H9 (cell line): ENCODE measurements at regions not wholly inside any gene's neighbourhood (a gene's known extent, or its start where the extent isn't known, plus 50 kb on each side); places are given as distances from the start of the nearest gene placed in this dataset.

Experiments used
- DNase-seq: peaks from one replicate; pipeline ENCODE4 v3.0.0-alpha.2; 2017
- H2AFZ ChIP-seq: one replicate; pipeline ENCODE4 v1.6.1; 2013; ENCODE audit warnings: mild to moderate bottlenecking, low read length, control low read depth, moderate library complexity
- H2AK5ac ChIP-seq: 2 replicates; pipeline ENCODE4 v1.6.1; 2013; ENCODE audit warnings: low read length, control low read depth, mixed read lengths; ENCODE audit not compliant: insufficient read length
- H2BK120ac ChIP-seq: one replicate; pipeline ENCODE4 v1.6.1; 2013; ENCODE audit warnings: low read depth, mild to moderate bottlenecking, low read length, control low read depth, inconsistent platforms; ENCODE audit not compliant: poor library complexity, severe bottlenecking
- H2BK12ac ChIP-seq: 2 replicates; pipeline ENCODE4 v1.6.1; 2013; ENCODE audit warnings: low read length, control low read depth, mixed read lengths, low read depth; ENCODE audit not compliant: insufficient read length
- H2BK15ac ChIP-seq: 2 replicates; pipeline ENCODE4 v1.6.1; 2013; ENCODE audit warnings: low read depth, low read length, control low read depth
- H2BK20ac ChIP-seq: one replicate; pipeline ENCODE4 v1.6.1; 2013; ENCODE audit warnings: low read depth, mild to moderate bottlenecking, low read length, control low read depth, inconsistent platforms; ENCODE audit not compliant: poor library complexity, severe bottlenecking
- H2BK5ac ChIP-seq: 2 replicates; pipeline ENCODE4 v1.6.1; 2013; ENCODE audit warnings: low read length, control low read depth, mixed read lengths; ENCODE audit not compliant: insufficient read length
- H3K14ac ChIP-seq: 2 replicates; pipeline ENCODE4 v1.6.1; 2013; ENCODE audit warnings: low read length, control low read depth; ENCODE audit not compliant: insufficient read depth
- H3K18ac ChIP-seq: 2 replicates; pipeline ENCODE4 v1.6.1; 2013; ENCODE audit warnings: low read depth, mild to moderate bottlenecking, mixed read lengths, low read length, control low read depth; ENCODE audit not compliant: insufficient read length
- H3K23ac ChIP-seq: 2 replicates; pipeline ENCODE4 v1.6.1; 2013; ENCODE audit warnings: low read length, control low read depth, mixed read lengths, low read depth; ENCODE audit not compliant: insufficient read length
- H3K23me2 ChIP-seq: 2 replicates; pipeline ENCODE4 v1.6.1; 2013; ENCODE audit warnings: low read depth, mild to moderate bottlenecking, mixed read lengths, low read length, control low read depth; ENCODE audit not compliant: insufficient read length, poor library complexity, severe bottlenecking
- H3K27ac ChIP-seq: 2 replicates; pipeline ENCODE4 v1.5.1; 2013; ENCODE audit warnings: low read length, control low read depth, mixed read lengths, low read depth; ENCODE audit not compliant: insufficient read length
- H3K27me3 ChIP-seq: 2 replicates; pipeline ENCODE4 v1.6.1; 2013; ENCODE audit warnings: low read length, control low read depth, inconsistent platforms; ENCODE audit not compliant: insufficient read depth
- H3K4ac ChIP-seq: 2 replicates; pipeline ENCODE4 v1.6.1; 2013; ENCODE audit warnings: low read depth, mild to moderate bottlenecking, control low read depth, inconsistent platforms, low read length, moderate library complexity
- H3K4me1 ChIP-seq: 2 replicates; pipeline ENCODE4 v1.6.1; 2013; ENCODE audit warnings: low read length, control low read depth, inconsistent platforms; ENCODE audit not compliant: insufficient read depth
- H3K4me2 ChIP-seq: 2 replicates; pipeline ENCODE4 v1.6.1; 2013; ENCODE audit warnings: low read length, control low read depth, mixed read lengths; ENCODE audit not compliant: insufficient read length, insufficient read depth
- H3K56ac ChIP-seq: 2 replicates; pipeline ENCODE4 v1.6.1; 2013; ENCODE audit warnings: low read depth, mild to moderate bottlenecking, mixed read lengths, low read length, control low read depth; ENCODE audit not compliant: insufficient read length
- H3K79me1 ChIP-seq: 2 replicates; pipeline ENCODE4 v1.6.1; 2013; ENCODE audit warnings: low read depth, mild to moderate bottlenecking, moderate library complexity, low read length, control low read depth, inconsistent platforms; ENCODE audit not compliant: insufficient read depth, poor library complexity, severe bottlenecking
- H3K79me2 ChIP-seq: 2 replicates; pipeline ENCODE4 v1.6.1; 2013; ENCODE audit warnings: low read length, control low read depth, inconsistent platforms; ENCODE audit not compliant: insufficient read depth
- H3K9ac ChIP-seq: 2 replicates; pipeline ENCODE4 v1.6.1; 2013; ENCODE audit warnings: low read length, control low read depth, mixed read lengths; ENCODE audit not compliant: insufficient read length; ENCODE audit errors: extremely low read depth
- H3K9me3 ChIP-seq: one replicate; pipeline ENCODE4 v1.6.1; 2013; ENCODE audit warnings: low read depth, low read length, inconsistent platforms; ENCODE audit not compliant: control insufficient read depth
- H3T11ph ChIP-seq: one replicate; pipeline ENCODE4 v1.6.1; 2013; ENCODE audit warnings: mild to moderate bottlenecking, low read length, control low read depth, inconsistent platforms
- H4K20me1 ChIP-seq: one replicate; pipeline ENCODE4 v1.6.1; 2013; ENCODE audit not compliant: control insufficient read depth, insufficient read length, insufficient read depth
- H4K5ac ChIP-seq: 2 replicates; pipeline ENCODE4 v1.6.1; 2013; ENCODE audit warnings: low read depth, mild to moderate bottlenecking, mixed read lengths, low read length, control low read depth; ENCODE audit not compliant: insufficient read length
- H4K8ac ChIP-seq: replicated peaks from 2 replicates; pipeline ENCODE4 v1.6.1; 2013; ENCODE audit warnings: low read length, control low read depth, mixed read lengths, low read depth; ENCODE audit not compliant: insufficient read length
- H4K91ac ChIP-seq: 2 replicates; pipeline ENCODE4 v1.6.1; 2013; ENCODE audit warnings: low read depth, mild to moderate bottlenecking, moderate library complexity, mixed read lengths, low read length, control low read depth; ENCODE audit not compliant: insufficient read length
- H3K27ac Mint-ChIP-seq, 3 experiments: 2 replicates in 2 of 3; 3 replicates in 1 of 3; pipeline ENCODE4 v1.8.0; 2020 to 2021; ENCODE audit warnings: mixed read lengths in 3 of 3, mild to moderate bottlenecking in 1 of 3, moderate library complexity in 1 of 3
- H3K27me3 Mint-ChIP-seq: 2 replicates; pipeline ENCODE4 v1.8.0; 2021; ENCODE audit warnings: low read depth, mild to moderate bottlenecking, moderate library complexity, mixed read lengths
- H3K36me3 Mint-ChIP-seq, 3 experiments: 2 replicates in 2 of 3; 3 replicates in 1 of 3; pipeline ENCODE4 v1.8.0; 2020 to 2021; ENCODE audit warnings: low read depth in 3 of 3, mixed read lengths in 3 of 3; ENCODE audit not compliant: insufficient read depth in 1 of 3
- H3K4me1 Mint-ChIP-seq, 2 experiments: 2 replicates each; pipeline ENCODE4 v1.8.0; 2020; ENCODE audit warnings: mixed read lengths in 2 of 2
- H3K4me3 Mint-ChIP-seq, 2 experiments: 2 replicates in 1 of 2; 3 replicates in 1 of 2; pipeline ENCODE4 v1.8.0; 2020 to 2021; ENCODE audit warnings: mild to moderate bottlenecking in 2 of 2, mixed read lengths in 2 of 2, moderate library complexity in 1 of 2
- H3K9me3 Mint-ChIP-seq, 2 experiments: 2 replicates in 1 of 2; 3 replicates in 1 of 2; pipeline ENCODE4 v1.8.0; 2020; ENCODE audit warnings: mild to moderate bottlenecking in 2 of 2, mixed read lengths in 2 of 2, moderate library complexity in 1 of 2
- WGBS: extraction: QIAGEN DNeasy Blood & Tissue Kit; methylation state at CpG from one replicate; pipeline ENCODE4 v1.1.7; 2013; ENCODE audit warnings: missing lambda C conversion rate, low lambda C conversion rate, mixed read lengths; ENCODE audit not compliant: insufficient read length; ENCODE audit errors: extremely low coverage; 5-methylcytosine and 5-hydroxymethylcytosine counted together
- TF ChIP-seq, protein P1 (sequence below): fragments of 200-600 bp; sonication (generic); conservative IDR thresholded peaks from 3 replicates; pipeline ENCODE4 v1.8.0; 2021; ENCODE audit warnings: antibody characterized with exemption, mild to moderate bottlenecking

DNA sequence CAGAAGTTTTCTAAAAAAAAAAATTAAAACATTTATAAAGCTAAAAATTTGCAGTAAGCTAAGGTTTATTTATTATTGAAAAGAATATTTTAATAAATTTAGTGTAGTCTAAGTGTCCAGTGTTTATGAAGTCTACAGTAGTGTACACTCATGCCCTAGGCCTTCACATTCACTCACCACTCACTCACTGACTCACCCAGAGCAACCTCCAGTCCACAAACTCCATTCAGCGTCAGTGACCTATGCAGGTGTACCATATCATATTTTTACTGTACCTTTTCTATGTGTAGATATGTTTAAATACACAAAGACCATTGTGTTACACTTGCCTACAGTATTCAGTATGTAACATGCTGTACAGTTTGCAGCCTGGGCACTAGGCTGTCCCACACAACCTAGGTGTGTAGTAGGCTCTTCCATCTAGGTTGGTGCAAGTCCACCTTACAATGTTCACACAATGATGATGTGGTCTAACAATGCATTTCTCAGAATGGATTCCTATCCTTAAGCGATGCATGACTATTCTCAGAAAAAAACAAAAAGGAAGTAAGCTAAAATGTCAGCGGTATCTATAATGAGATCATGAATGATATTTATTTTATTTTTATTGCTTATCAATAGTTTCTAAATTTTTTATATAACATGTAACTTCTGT, 336.7 kb downstream of the AGTPBP1 start:
- TF ChIP-seq, protein P1, sequence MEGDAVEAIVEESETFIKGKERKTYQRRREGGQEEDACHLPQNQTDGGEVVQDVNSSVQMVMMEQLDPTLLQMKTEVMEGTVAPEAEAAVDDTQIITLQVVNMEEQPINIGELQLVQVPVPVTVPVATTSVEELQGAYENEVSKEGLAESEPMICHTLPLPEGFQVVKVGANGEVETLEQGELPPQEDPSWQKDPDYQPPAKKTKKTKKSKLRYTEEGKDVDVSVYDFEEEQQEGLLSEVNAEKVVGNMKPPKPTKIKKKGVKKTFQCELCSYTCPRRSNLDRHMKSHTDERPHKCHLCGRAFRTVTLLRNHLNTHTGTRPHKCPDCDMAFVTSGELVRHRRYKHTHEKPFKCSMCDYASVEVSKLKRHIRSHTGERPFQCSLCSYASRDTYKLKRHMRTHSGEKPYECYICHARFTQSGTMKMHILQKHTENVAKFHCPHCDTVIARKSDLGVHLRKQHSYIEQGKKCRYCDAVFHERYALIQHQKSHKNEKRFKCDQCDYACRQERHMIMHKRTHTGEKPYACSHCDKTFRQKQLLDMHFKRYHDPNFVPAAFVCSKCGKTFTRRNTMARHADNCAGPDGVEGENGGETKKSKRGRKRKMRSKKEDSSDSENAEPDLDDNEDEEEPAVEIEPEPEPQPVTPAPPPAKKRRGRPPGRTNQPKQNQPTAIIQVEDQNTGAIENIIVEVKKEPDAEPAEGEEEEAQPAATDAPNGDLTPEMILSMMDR, result no peak
- no CpG with 5 or more reads among the region's 3 CpGs for WGBS

More for the DNA sequence above, 336.7 kb downstream of the AGTPBP1 start:
- Mint-ChIP-seq H3K36me3 (no peaks in the 10 kb centered on the region), H3K4me3 (no peak overlapping the region), H3K9me3 (no peaks in the 10 kb centered on the region), H3K27me3 (no peaks in the 10 kb centered on the region), H3K27ac (no peak overlapping the region), H3K4me1 (peaks cover 7 to 12% of the 10 kb centered on the region in 2 experiments)
- Histone ChIP-seq H2BK5ac (no peak overlapping the region), H3K9me3 (no peaks in the 10 kb centered on the region), H3K4me1 (no peaks in the 10 kb centered on the region), H4K5ac (no peak overlapping the region), H2AK5ac (no peak overlapping the region), H2BK12ac (no peak overlapping the region), H3K23me2 (no peaks in the 10 kb centered on the region), H2BK15ac (no peak overlapping the region), H3K18ac (no peak overlapping the region), H3K4ac (no peak overlapping the region), H3K56ac (no peak overlapping the region), H4K8ac (no peak overlapping the region), H3T11ph (no peak overlapping the region), H3K4me2 (no peak overlapping the region), H3K14ac (no peak overlapping the region), H3K9ac (no peak overlapping the region), H3K23ac (no peak overlapping the region), H4K20me1 (no peaks in the 10 kb centered on the region), H2BK120ac (no peak overlapping the region), H3K27ac (no peak overlapping the region), H4K91ac (no peak overlapping the region), H2BK20ac (no peak overlapping the region), H3K27me3 (no peaks in the 10 kb centered on the region), H3K79me1 (no peaks in the 10 kb centered on the region), H3K79me2 (no peaks in the 10 kb centered on the region), H2AFZ (no peak overlapping the region)
- no peak for DNase-seq
